Cardiac fibroblast (primary cell): ENCODE measurements at regions not wholly inside any gene's neighbourhood (a gene's known extent, or its start where the extent isn't known, plus 50 kb on each side); places are given as distances from the start of the nearest gene placed in this dataset.

ENCODE experiments used
- DNase-seq, 2 donors: peaks; one replicate each; pipeline versions ENCODE4 v3.0.0 to v3.0.0-alpha.2; 2010; ENCODE audit warnings: low read depth in 2 of 2
- H3K4me3 ChIP-seq, 2 donors: replicated peaks in 1 of 2; 1 replicate in 1 of 2; 2 replicates in 1 of 2; pipeline ENCODE4 v1.5.1; 2011; ENCODE audit warnings: low read depth in 2 of 2, low read length in 2 of 2, mild to moderate bottlenecking in 2 of 2, moderate library complexity in 1 of 2
- CTCF ChIP-seq: IDR thresholded peaks from one replicate; pipeline ENCODE4 v1.5.1; 2011; ENCODE audit warnings: low read depth, mild to moderate bottlenecking, low read length, inconsistent platforms

- no peak for TF ChIP-seq CTCF
- H3K4me3 ChIP-seq = no peak overlapping the region
- DNase-seq = no peak
These were observed 57.6 kb upstream of the PRDM8 start for GRCh38 chr4:80139671-80140070.

GRCh38 chr4:80138551-80139538, 58.5 kb upstream of the PRDM8 start:
- TF ChIP-seq CTCF = no peak
- H3K4me3 ChIP-seq = no peak overlapping the region
- peak in 1 of 2 donors; percentile 79 for DNase-seq

- TF ChIP-seq CTCF = no peak
- H3K4me3 ChIP-seq = no peak overlapping the region
- no peak for DNase-seq
These were observed 59.7 kb upstream of the PRDM8 start for GRCh38 chr4:80137631-80138030.

- TF ChIP-seq CTCF = no peak
- no peak overlapping the region for H3K4me3 ChIP-seq
- no peak for DNase-seq
These were observed 61.0 kb upstream of the PRDM8 start for GRCh38 chr4:80136270-80136669.

GRCh38 chr4:80135702-80136058, 61.6 kb upstream of the PRDM8 start:
- no peak overlapping the region for H3K4me3 ChIP-seq
- no peak for TF ChIP-seq CTCF
- DNase-seq = no peak

GRCh38 chr4:80134936-80135701, 62.1 kb upstream of the ANTXR2 start:
- TF ChIP-seq CTCF = no peak
- no peak for DNase-seq
- H3K4me3 ChIP-seq = no peak overlapping the region
